IMR-90 (cell line): ENCODE measurements at regions not wholly inside any gene's neighbourhood (a gene's known extent, or its start where the extent isn't known, plus 50 kb on each side); places are given as distances from the start of the nearest gene placed in this dataset.

Experiments used
- ATAC-seq: fragments of 200-7000 bp; cut with Tn5 transposase; 2 replicates; pipeline ENCODE4 v1.9.1; 2020; ENCODE audit warnings: low read depth, mild to moderate bottlenecking, moderate library complexity
- BruUV-seq: library from RNA; stranded (reverse); fragments of 400-500 nt; replicated peaks from 2 replicates; lab custom pipeline; 2021; lab: Mats Ljungman, UMichigan
- CTCF ChIA-PET: fragments of 300-600 bp; formaldehyde crosslinking; extraction: SDS; loops from one replicate; lab custom pipeline; 2021; ENCODE audit warnings: antibody characterized with exemption; lab: Yijun Ruan, JAX
- POLR2A ChIA-PET: fragments of 300-600 bp; sonication (Branson Sonifier 250); formaldehyde crosslinking; loops from one replicate; lab custom pipeline; 2022; ENCODE audit warnings: antibody characterized with exemption; ENCODE audit not compliant: unreplicated experiment; lab: Charles Lee
- DNase-seq: peaks from one replicate; pipeline ENCODE4 v3.0.0; 2013
- H2AFZ ChIP-seq: replicated peaks from 2 replicates; pipeline ENCODE3; 2013; ENCODE audit warnings: low read length, mild to moderate bottlenecking; ENCODE audit not compliant: poor library complexity
- H2AK5ac ChIP-seq: 2 replicates; pipeline ENCODE4 v1.6.1; 2013; ENCODE audit warnings: low read depth, low read length, inconsistent platforms
- H2AK9ac ChIP-seq: replicated peaks from 2 replicates; pipeline ENCODE3; 2013; ENCODE audit warnings: mild to moderate bottlenecking, low read depth, low read length, moderate library complexity; ENCODE audit not compliant: poor library complexity
- H2BK120ac ChIP-seq: 2 replicates; pipeline ENCODE4 v1.6.1; 2013; ENCODE audit warnings: low read depth, low read length, inconsistent platforms
- H2BK15ac ChIP-seq: 3 replicates; pipeline ENCODE4 v1.6.1; 2013; ENCODE audit warnings: low read depth, low read length, inconsistent platforms
- H2BK20ac ChIP-seq: 2 replicates; pipeline ENCODE4 v1.6.1; 2013; ENCODE audit warnings: low read depth, mild to moderate bottlenecking, inconsistent platforms, low read length, moderate library complexity
- H2BK5ac ChIP-seq: 2 replicates; pipeline ENCODE4 v1.6.1; 2013; ENCODE audit warnings: mild to moderate bottlenecking, low read depth, low read length, inconsistent platforms; ENCODE audit not compliant: poor library complexity, severe bottlenecking
- H3K14ac ChIP-seq: replicated peaks from 2 replicates; pipeline ENCODE4 v1.6.1; 2013; ENCODE audit warnings: low read depth, low read length, inconsistent platforms
- H3K18ac ChIP-seq: 2 replicates; pipeline ENCODE4 v1.6.1; 2013; ENCODE audit warnings: low read depth, low read length, control low read depth
- H3K23ac ChIP-seq: 2 replicates; pipeline ENCODE4 v1.6.1; 2013; ENCODE audit warnings: low read depth, low read length, inconsistent platforms
- H3K27ac ChIP-seq: 2 replicates; pipeline ENCODE4 v1.5.1; 2013; ENCODE audit warnings: mild to moderate bottlenecking, control low read depth, low read length; ENCODE audit not compliant: insufficient read depth
- H3K27me3 ChIP-seq: 2 replicates; pipeline ENCODE4 v1.6.1; 2013; ENCODE audit warnings: low read length; ENCODE audit not compliant: control insufficient read depth, insufficient read depth
- H3K36me3 ChIP-seq: 2 replicates; pipeline ENCODE4 v1.6.1; 2013; ENCODE audit warnings: low read length, mixed read lengths; ENCODE audit not compliant: control insufficient read depth, insufficient read depth
- H3K4ac ChIP-seq: 2 replicates; pipeline ENCODE4 v1.6.1; 2013; ENCODE audit warnings: low read depth, low read length, inconsistent platforms
- H3K4me1 ChIP-seq: 2 replicates; pipeline ENCODE4 v1.6.1; 2013; ENCODE audit warnings: low read length, mixed read lengths; ENCODE audit not compliant: control insufficient read depth, insufficient read depth
- H3K4me2 ChIP-seq: 2 replicates; pipeline ENCODE4 v1.6.1; 2013; ENCODE audit warnings: low read depth, mild to moderate bottlenecking, control low read depth, low read length, moderate library complexity
- H3K4me3 ChIP-seq: 2 replicates; pipeline ENCODE4 v1.5.1; 2013; ENCODE audit warnings: low read depth, mild to moderate bottlenecking, control low read depth, low read length, moderate library complexity; ENCODE audit not compliant: insufficient read depth
- H3K56ac ChIP-seq: 2 replicates; pipeline ENCODE4 v1.6.1; 2013; ENCODE audit warnings: low read length, inconsistent platforms; ENCODE audit not compliant: insufficient read depth; ENCODE audit errors: extremely low read depth
- H3K79me1 ChIP-seq, 2 experiments: 2 replicates each; pipeline ENCODE4 v1.6.1; 2013; ENCODE audit warnings: low read length in 2 of 2, inconsistent platforms in 1 of 2, low read depth in 1 of 2
- H3K9ac ChIP-seq: 2 replicates; pipeline ENCODE4 v1.6.1; 2013; ENCODE audit warnings: low read depth, low read length, control low read depth
- H3K9me1 ChIP-seq: 2 replicates; pipeline ENCODE4 v1.6.1; 2013; ENCODE audit warnings: low read length, inconsistent platforms; ENCODE audit not compliant: insufficient read depth
- H3K9me3 ChIP-seq: 2 replicates; pipeline ENCODE4 v1.6.1; 2013; ENCODE audit warnings: low read length; ENCODE audit not compliant: control insufficient read depth, insufficient read depth
- H4K20me1 ChIP-seq: 2 replicates; pipeline ENCODE4 v1.6.1; 2013; ENCODE audit warnings: low read length, inconsistent platforms; ENCODE audit not compliant: insufficient read depth
- H4K5ac ChIP-seq: 2 replicates; pipeline ENCODE4 v1.6.1; 2013; ENCODE audit warnings: mild to moderate bottlenecking, low read depth, low read length, control low read depth
- H4K8ac ChIP-seq, 2 experiments: 2 replicates each; pipeline ENCODE4 v1.6.1; 2013; ENCODE audit warnings: low read depth in 2 of 2, low read length in 2 of 2, control low read depth in 1 of 2, inconsistent platforms in 1 of 2
- H4K91ac ChIP-seq: 2 replicates; pipeline ENCODE4 v1.6.1; 2013; ENCODE audit warnings: low read depth, low read length, inconsistent platforms; ENCODE audit not compliant: insufficient read depth
- CHD1 ChIP-seq: IDR thresholded peaks from 2 replicates; pipeline ENCODE4 v1.6.1; 2012; ENCODE audit warnings: low read depth, low read length, improper control_type of control experiment
- FOS ChIP-seq: fragments of 150-350 bp; IDR thresholded peaks from 2 replicates; pipeline ENCODE4 v1.6.1; 2016; ENCODE audit warnings: low read depth, low read length
- MAZ ChIP-seq: IDR thresholded peaks from 2 replicates; pipeline ENCODE4 v1.6.1; 2012; ENCODE audit warnings: low read depth, mild to moderate bottlenecking, low read length, improper control_type of control experiment, moderate library complexity, borderline replicate concordance
- MXI1 ChIP-seq: IDR thresholded peaks from 2 replicates; pipeline ENCODE4 v1.6.1; 2012; ENCODE audit warnings: low read depth, mild to moderate bottlenecking, low read length, moderate library complexity, borderline replicate concordance
- POLR2A ChIP-seq: IDR thresholded peaks from 2 replicates; pipeline ENCODE4 v1.6.1; 2012; ENCODE audit warnings: mild to moderate bottlenecking, low read depth, low read length
- RAD21 ChIP-seq: IDR thresholded peaks from 2 replicates; pipeline ENCODE4 v1.6.1; 2012; ENCODE audit warnings: low read length, improper control_type of control experiment
- RFX5 ChIP-seq: IDR thresholded peaks from 2 replicates; pipeline ENCODE4 v1.8.0; 2012; ENCODE audit warnings: low read depth, mild to moderate bottlenecking, low read length, moderate library complexity
- WGBS, 2 experiments: methylation state at CpG; one replicate each; pipeline versions ENCODE4 v1.1.5 to v1.1.7; 2013; ENCODE audit warnings: missing lambda C conversion rate in 2 of 2; ENCODE audit not compliant: insufficient read length in 1 of 2; ENCODE audit errors: extremely low coverage in 2 of 2; 5-methylcytosine and 5-hydroxymethylcytosine counted together
- dilution Hi-C: fragments of 300-500 bp; cut with HindIII; formaldehyde crosslinking; loops from one replicate; pipeline ENCODE4 v1.14.3; 2018; ENCODE audit warnings: low sequenced_read_pairs; ENCODE audit not compliant: unreplicated experiment
- in situ Hi-C: fragments of 300-500 bp; cut with MboI; formaldehyde crosslinking; loops from 3 replicates; pipeline ENCODE4 v1.14.3; 2019; ENCODE audit warnings: low sequenced_read_pairs, inconsistent platforms, mixed read lengths
- intact Hi-C: fragments of 100-400 bp; cut with micrococcal nuclease; formaldehyde crosslinking; loops from 2 replicates; pipeline ENCODE4 v1.10.0; 2022

DNA sequence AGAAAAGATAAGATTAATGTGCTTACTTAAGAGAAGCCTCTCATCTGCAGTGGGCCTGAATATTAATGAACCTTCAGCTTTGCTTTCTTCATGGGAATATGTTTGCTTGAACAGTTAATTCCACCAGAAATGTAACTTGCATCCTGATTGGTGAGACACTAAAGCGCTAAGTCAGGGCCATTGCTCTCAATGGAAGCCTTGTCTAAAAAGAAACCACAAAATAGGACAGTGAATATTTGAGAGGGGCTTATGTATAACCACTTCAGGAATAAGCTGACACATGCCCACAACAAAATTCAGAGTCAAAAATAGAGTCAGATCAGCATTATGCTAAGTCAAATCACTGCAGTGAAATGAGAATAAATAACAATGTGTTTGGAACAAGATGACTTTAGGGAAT, 1125.8 kb downstream of the STIM2 start:
- no peak overlapping the region for H3K4me2 ChIP-seq

More for the DNA sequence above, 1125.8 kb downstream of the STIM2 start:
- no peaks in the 10 kb centered on the region for H3K79me1 ChIP-seq
- no peak overlapping the region for H3K56ac ChIP-seq
- H3K27me3 ChIP-seq = no peaks in the 10 kb centered on the region
- H2BK15ac ChIP-seq = no peak overlapping the region
- no CpG with 5 or more reads among the region's 1 CpG for WGBS, 2 experiments
- no peak overlapping the region for H4K91ac ChIP-seq
- H3K36me3 ChIP-seq = no peaks in the 10 kb centered on the region
- intact Hi-C loops (no loop called here), in situ Hi-C loops (no loop called here), dilution Hi-C loops (no loop called here)
- ATAC-seq = no peak
- no peak overlapping the region for H3K18ac ChIP-seq
- H3K23ac ChIP-seq = no peak overlapping the region
- no peak overlapping the region for H2BK20ac ChIP-seq
- no peak overlapping the region for H2AK5ac ChIP-seq
- CTCF ChIA-PET = no interaction called here
- H3K4me1 ChIP-seq = no peaks in the 10 kb centered on the region
- no peak for DNase-seq
- BruUV-seq = no TSS peak
- TF ChIP-seq POLR2A (no peak), RFX5 (no peak), RAD21 (no peak), FOS (no peak), MXI1 (no peak), CHD1 (no peak), MAZ (no peak)
- no peak overlapping the region for H3K4me3 ChIP-seq
- no peaks in the 10 kb centered on the region for H3K9me3 ChIP-seq
- no peak overlapping the region for H4K8ac ChIP-seq
- no peak overlapping the region for H2BK120ac ChIP-seq
- H4K20me1 ChIP-seq = no peaks in the 10 kb centered on the region
- no peak overlapping the region for H3K9ac ChIP-seq
- no peak overlapping the region for H2BK5ac ChIP-seq
- H3K14ac ChIP-seq = no peak overlapping the region
- H2AK9ac ChIP-seq = no peak overlapping the region
- H3K27ac ChIP-seq = no peak overlapping the region
- no peak overlapping the region for H4K5ac ChIP-seq
- no peak overlapping the region for H3K4ac ChIP-seq
- no peak overlapping the region for H2AFZ ChIP-seq
- POLR2A ChIA-PET = no interaction called here
- H3K9me1 ChIP-seq = no peaks in the 10 kb centered on the region
